BLaER1 treated with 17β-estradiol and CSF1 and Interleukin-3, amounts not matched to agents 10 nM and 100 nM (cell line): ENCODE measurements at regions not wholly inside any gene's neighbourhood (a gene's known extent, or its start where the extent isn't known, plus 50 kb on each side); places are given as distances from the start of the nearest gene placed in this dataset.
"Not testable (repeated sequence)": the region's sequence is repeated elsewhere in the genome, so short reads cannot be mapped to it uniquely, and the experiment has no call there.

Source experiments
- H3K27ac ChIP-seq, 11 experiments: shearing (Covaris generic); formaldehyde crosslinking; 2 replicates each; pipeline ENCODE4 v1.8.1; 2022
- H3K27me3 ChIP-seq, 11 experiments: shearing (Covaris generic); formaldehyde crosslinking; 2 replicates each; pipeline ENCODE4 v1.8.1; 2022
- H3K36me3 ChIP-seq, 11 experiments: shearing (Covaris generic); formaldehyde crosslinking; 2 replicates each; pipeline ENCODE4 v1.8.1; 2022
- H3K4me1 ChIP-seq, 10 experiments: shearing (Covaris generic); formaldehyde crosslinking; 2 replicates each; pipeline ENCODE4 v1.8.1; 2022
- H3K4me2 ChIP-seq, 11 experiments: shearing (Covaris generic); formaldehyde crosslinking; 2 replicates each; pipeline ENCODE4 v1.8.1; 2022
- H3K4me3 ChIP-seq, 10 experiments: shearing (Covaris generic); formaldehyde crosslinking; 2 replicates each; pipeline ENCODE4 v1.8.1; 2022
- H3K9ac ChIP-seq, 11 experiments: shearing (Covaris generic); formaldehyde crosslinking; 2 replicates each; pipeline ENCODE4 v1.8.1; 2022
- H3K9me3 ChIP-seq, 11 experiments: shearing (Covaris generic); formaldehyde crosslinking; replicated peaks in 1 of 11; 2 replicates each; pipeline ENCODE4 v1.8.1; 2022
- H4K20me1 ChIP-seq, 11 experiments: shearing (Covaris generic); formaldehyde crosslinking; 2 replicates each; pipeline ENCODE4 v1.8.1; 2022
- Cebpa-rat ChIP-seq, 11 experiments: shearing (Covaris generic); IDR thresholded peaks; 2 replicates each; pipeline ENCODE4 v1.8.1; 2022

DNA sequence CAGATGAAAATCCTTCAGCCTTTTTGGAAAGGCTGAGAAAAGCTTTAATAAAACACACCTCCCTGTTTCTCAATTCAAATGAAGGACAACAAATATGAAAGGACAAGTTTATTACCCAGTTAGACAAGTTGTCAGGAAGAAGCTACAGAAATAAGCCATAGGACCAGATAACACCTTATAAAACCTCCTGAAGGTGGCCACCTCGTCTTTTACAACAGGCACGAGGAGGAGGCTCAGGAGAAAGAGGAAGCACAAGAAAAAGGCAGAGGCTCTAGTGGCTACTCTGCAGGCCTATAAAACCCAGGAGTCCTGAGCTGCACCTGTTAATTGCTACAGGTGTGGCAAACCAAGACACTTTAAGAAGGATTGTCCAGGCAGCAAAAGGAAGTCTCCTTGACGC is 352.1 kb upstream of the CDH18 start:
- no peaks in the 10 kb centered on the region for H3K27me3 ChIP-seq
- no peak overlapping the region for H3K4me2 ChIP-seq
- no peak overlapping the region for H3K27ac ChIP-seq
- TF ChIP-seq Cebpa-rat (IDR thresholded peaks at IDR 0.05) = no peak
- peaks cover 0 to 13% (median 9%) of the 10 kb centered on the region in 11 experiments; a peak in 9 of 22 replicates for H3K9me3 ChIP-seq
- no peaks in the 10 kb centered on the region for H3K36me3 ChIP-seq
- H3K4me1 ChIP-seq = no peaks in the 10 kb centered on the region
- no peaks in the 10 kb centered on the region for H4K20me1 ChIP-seq
- no peak overlapping the region for H3K4me3 ChIP-seq
- H3K9ac ChIP-seq = no peak overlapping the region

DNA sequence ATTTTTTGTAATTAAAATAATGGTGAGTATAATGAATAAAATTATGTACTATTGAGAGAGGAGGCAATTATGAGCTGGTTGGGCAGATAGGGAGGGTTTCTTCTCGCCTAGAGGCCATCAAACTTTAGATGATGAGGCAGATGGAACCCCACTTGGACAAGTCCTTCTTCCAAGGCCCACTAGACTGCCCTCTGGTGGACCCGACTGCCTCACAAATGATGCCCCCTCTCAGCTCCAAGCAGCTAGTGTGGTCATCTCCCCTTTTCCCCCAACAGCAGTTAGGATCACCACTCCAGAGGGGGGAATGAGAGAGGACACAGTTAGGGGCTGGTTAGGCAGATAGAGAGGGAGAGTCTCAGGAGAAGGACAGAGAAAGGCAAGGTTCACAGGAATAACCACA is 348.0 kb upstream of the CDH18 start:
- Histone ChIP-seq H4K20me1 (no peaks in the 10 kb centered on the region), H3K27me3 (no peaks in the 10 kb centered on the region), H3K4me2 (no peak overlapping the region), H3K4me1 (no peaks in the 10 kb centered on the region), H3K27ac (no peak overlapping the region), H3K36me3 (no peaks in the 10 kb centered on the region), H3K4me3 (no peak overlapping the region), H3K9ac (no peak overlapping the region), H3K9me3 (peaks cover 0 to 13% (median 9%) of the 10 kb centered on the region in 11 experiments; a peak in 9 of 22 replicates)
- no peak for TF ChIP-seq Cebpa-rat (IDR thresholded peaks at IDR 0.05)

DNA sequence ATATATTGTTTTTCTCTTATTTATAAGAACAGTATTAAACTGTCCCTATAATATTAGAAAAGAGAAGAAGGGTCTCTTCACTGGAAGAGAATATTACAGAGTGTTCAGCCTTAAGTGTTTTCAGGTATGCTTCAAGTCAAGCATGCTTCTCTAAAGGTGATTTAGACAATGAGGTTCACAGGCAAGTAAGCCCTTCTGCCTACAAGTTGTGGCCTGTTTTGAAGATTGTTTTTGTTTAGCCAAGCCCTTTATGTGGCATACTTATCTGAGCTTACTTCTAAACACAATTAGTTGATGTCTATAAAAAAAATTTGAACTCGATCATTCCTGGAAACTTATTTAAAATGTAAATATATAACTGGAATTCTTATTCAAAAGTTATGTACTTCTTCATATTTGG is 343.8 kb upstream of the CDH18 start:
- peaks cover 0 to 9% (median 0%) of the 10 kb centered on the region in 10 experiments; a peak in 5 of 20 replicates for H3K4me1 ChIP-seq
- peaks cover 0 to under 1% (median 0%) of the 10 kb centered on the region in 11 experiments; a peak in 1 of 22 replicates for H3K9me3 ChIP-seq
- no peak overlapping the region for H3K4me3 ChIP-seq
- no peak overlapping the region for H3K4me2 ChIP-seq
- no peaks in the 10 kb centered on the region for H4K20me1 ChIP-seq
- no peaks in the 10 kb centered on the region for H3K36me3 ChIP-seq
- no peak for TF ChIP-seq Cebpa-rat (IDR thresholded peaks at IDR 0.05)
- no peak overlapping the region for H3K27ac ChIP-seq
- H3K9ac ChIP-seq = no peak overlapping the region
- H3K27me3 ChIP-seq = no peaks in the 10 kb centered on the region

DNA sequence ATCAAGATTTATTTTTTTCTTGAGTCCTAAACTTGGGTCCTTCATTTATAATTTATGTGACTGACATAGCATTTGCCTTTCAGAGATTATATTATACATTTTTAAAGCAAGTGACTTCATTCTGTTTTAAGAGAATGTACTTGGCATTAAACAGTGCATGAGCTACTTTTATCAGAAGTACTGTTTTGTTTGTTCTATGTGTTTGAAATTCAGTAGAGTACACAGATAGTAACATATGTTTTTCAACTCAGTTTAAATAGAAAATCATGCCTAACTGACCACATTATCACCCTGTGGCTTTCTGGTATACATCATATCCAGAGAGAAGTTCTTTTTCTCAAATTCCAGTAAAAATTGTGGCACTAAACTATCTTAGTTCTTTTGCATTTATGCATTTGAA is 335.3 kb upstream of the CDH18 start:
- no peak for TF ChIP-seq Cebpa-rat (IDR thresholded peaks at IDR 0.05)
- Histone ChIP-seq H4K20me1 (no peaks in the 10 kb centered on the region), H3K9me3 (no peaks in the 10 kb centered on the region)

DNA sequence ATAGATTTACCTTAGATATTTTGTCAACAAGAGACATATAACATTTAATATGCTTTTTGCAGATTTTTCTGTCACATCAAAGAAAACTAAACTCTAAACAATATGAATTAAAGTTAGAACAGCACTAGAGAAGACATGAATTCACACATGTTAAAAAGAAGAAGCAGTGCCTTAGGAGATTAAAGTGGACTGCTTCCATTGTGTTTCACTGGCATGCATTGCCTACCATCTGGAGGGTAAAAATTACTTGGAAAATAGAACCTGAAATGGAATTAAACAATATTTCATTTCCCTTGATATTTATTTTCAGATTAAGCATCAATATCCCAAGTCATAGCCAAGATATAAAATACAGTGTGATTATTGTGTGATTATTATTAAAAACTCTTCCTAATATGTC is 319.4 kb upstream of the CDH18 start:
- Histone ChIP-seq H3K36me3 (no peaks in the 10 kb centered on the region), H3K27ac (no peak overlapping the region), H3K4me1 (no peaks in the 10 kb centered on the region), H3K4me3 (no peak overlapping the region), H3K9ac (no peak overlapping the region), H3K4me2 (no peak overlapping the region), H3K9me3 (peaks cover 0 to 6% (median 0%) of the 10 kb centered on the region in 11 experiments; a peak in 3 of 22 replicates), H3K27me3 (no peaks in the 10 kb centered on the region), H4K20me1 (no peaks in the 10 kb centered on the region)
- TF ChIP-seq Cebpa-rat (IDR thresholded peaks at IDR 0.05) = no peak

More for the DNA sequence above, 335.3 kb upstream of the CDH18 start:
- Histone ChIP-seq H3K4me2 (no peak overlapping the region), H3K4me3 (no peak overlapping the region), H3K36me3 (no peaks in the 10 kb centered on the region), H3K9ac (no peak overlapping the region), H3K4me1 (peaks cover 0 to 20% (median 0%) of the 10 kb centered on the region in 10 experiments; a peak in 5 of 20 replicates), H3K27ac (no peak overlapping the region), H3K27me3 (no peaks in the 10 kb centered on the region)

DNA sequence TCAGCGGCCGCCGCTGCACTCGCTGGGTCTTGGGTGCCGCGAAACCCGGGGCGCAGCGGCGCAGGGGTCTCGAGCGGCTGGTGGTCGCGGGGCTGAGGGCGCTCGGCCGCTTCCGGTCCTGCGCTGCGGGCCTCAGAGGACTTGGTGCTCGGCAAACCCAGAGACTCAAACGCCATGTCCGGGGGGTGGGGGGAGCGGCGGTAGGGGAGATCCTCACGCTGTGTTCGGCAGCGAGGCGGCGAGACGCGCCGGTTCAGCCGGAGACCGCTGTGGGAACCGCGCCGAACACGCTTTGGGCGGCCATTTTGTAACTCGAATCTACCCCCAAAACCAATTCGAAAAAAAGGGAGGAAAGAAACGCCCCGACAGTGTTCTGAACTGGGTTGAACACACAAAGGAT is 317.5 kb upstream of the CDH18 start:
- H3K4me2 ChIP-seq = no peak overlapping the region
- no peak overlapping the region for H3K27ac ChIP-seq
- H3K4me1 ChIP-seq = peaks cover 0 to under 1% (median 0%) of the 10 kb centered on the region in 10 experiments; a peak in 1 of 20 replicates
- H3K27me3 ChIP-seq = no peaks in the 10 kb centered on the region
- no peak overlapping the region for H3K4me3 ChIP-seq
- H3K9ac ChIP-seq = no peak overlapping the region
- TF ChIP-seq Cebpa-rat (IDR thresholded peaks at IDR 0.05) = no peak
- no peaks in the 10 kb centered on the region for H4K20me1 ChIP-seq
- H3K9me3 ChIP-seq = peaks cover 0 to 4% (median 0%) of the 10 kb centered on the region in 11 experiments; a peak in 2 of 22 replicates
- H3K36me3 ChIP-seq = no peaks in the 10 kb centered on the region

DNA sequence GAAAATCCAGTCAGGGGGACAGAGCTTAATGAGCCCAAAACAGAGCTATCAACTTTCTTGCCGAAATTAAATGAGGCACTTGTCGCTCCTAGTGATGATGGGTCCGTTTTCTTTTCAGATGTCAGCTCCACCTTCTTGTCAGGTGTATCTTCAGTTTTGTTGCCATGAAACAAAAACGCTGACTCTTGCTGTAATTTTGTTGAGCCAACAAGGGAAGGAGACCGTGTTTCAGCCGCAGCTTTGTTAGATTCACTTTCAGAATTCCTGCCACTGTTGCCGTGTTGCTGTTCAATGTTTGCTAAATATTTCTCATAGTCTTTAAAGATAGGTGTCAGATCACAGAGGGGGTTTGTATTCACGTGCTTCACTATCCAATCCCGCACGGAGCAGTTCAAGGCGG is 316.6 kb upstream of the CDH18 start:
- H3K27ac ChIP-seq, H3K27me3 ChIP-seq, H3K9me3 ChIP-seq, H3K4me2 ChIP-seq, H3K4me1 ChIP-seq, H4K20me1 ChIP-seq, H3K4me3 ChIP-seq, H3K36me3 ChIP-seq, H3K9ac ChIP-seq: not testable (repeated sequence)

DNA sequence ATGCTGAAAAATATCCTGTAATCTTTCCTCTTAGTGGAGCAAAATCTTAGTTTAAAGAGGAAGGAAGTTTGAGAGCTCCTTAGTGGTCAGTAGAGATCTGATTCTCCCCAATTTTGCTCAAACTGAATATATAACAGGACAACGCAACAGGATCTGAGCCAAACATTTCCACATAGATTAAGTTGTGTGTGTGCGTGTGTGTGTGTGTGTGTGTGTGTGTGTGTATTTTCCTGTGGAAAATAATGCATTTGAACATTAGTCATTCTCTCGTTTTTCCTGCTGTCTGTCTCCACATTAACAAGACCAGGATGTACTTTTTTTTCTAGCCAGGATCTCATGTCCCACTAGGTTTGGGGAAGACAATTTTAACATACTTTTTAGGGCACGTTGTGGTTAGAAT is 312.1 kb upstream of the CDH18 start:
- H3K27ac ChIP-seq = no peak overlapping the region
- peak overlapping the region in 2 of 11 experiments; percentile 14 to 30; a peak in 1 of 22 replicates for H3K4me2 ChIP-seq
- H3K9ac ChIP-seq = no peak overlapping the region
- H3K36me3 ChIP-seq = no peaks in the 10 kb centered on the region
- no peak for TF ChIP-seq Cebpa-rat (IDR thresholded peaks at IDR 0.05)
- H3K9me3 ChIP-seq = no peaks in the 10 kb centered on the region; a peak in 1 of 22 replicates
- no peaks in the 10 kb centered on the region for H3K27me3 ChIP-seq
- H4K20me1 ChIP-seq = no peaks in the 10 kb centered on the region
- no peak overlapping the region for H3K4me3 ChIP-seq
- H3K4me1 ChIP-seq = peaks cover 0 to 10% (median 0%) of the 10 kb centered on the region in 10 experiments; a peak in 2 of 20 replicates

DNA sequence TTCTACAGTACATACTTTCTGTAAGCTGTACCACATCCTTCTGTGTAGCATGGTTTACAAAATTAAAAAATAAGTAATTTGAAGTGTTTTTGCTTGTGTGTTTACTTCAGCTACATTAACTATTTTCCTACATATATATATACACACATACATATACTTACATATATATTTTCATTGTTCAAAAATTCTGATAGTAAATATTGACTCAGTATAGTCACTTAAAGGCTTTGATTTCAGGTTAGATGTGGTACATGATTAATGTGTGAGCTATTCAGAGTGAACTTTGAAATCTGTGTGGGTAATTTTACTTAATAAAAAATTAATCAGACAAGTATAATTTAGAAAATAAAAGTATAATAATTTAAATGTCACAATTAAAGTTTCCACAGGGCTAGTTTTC is 306.7 kb upstream of the CDH18 start:
- TF ChIP-seq Cebpa-rat (IDR thresholded peaks at IDR 0.05) = no peak
- no peaks in the 10 kb centered on the region for H3K36me3 ChIP-seq
- H3K9ac ChIP-seq = no peak overlapping the region
- H3K27me3 ChIP-seq = no peaks in the 10 kb centered on the region
- no peaks in the 10 kb centered on the region for H4K20me1 ChIP-seq
- H3K4me2 ChIP-seq = no peak overlapping the region
- no peaks in the 10 kb centered on the region for H3K9me3 ChIP-seq
- H3K27ac ChIP-seq = no peak overlapping the region
- no peak overlapping the region for H3K4me3 ChIP-seq
- H3K4me1 ChIP-seq = peaks cover 0 to 2% (median 0%) of the 10 kb centered on the region in 10 experiments; a peak in 1 of 20 replicates

DNA sequence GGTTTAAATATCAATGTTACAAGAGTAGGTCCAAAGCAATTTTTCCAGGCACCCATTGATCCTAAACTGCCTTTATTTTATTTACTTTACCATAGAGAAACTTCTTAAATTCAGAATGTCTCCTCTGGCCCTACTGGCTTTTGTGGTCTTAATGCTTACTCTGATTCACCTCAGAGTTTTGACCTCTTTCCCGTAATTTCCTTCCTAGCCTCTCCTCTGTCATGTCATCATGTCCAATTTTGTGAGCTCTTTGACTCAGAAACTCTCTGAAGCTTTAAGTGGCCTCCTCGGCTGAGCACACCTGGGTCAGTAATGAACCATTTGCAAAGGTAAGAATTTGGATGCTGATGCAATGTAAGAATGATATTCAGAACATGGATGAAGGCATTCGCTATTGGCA is 303.8 kb upstream of the CDH18 start:
- Histone ChIP-seq H3K4me2 (no peak overlapping the region), H3K4me1 (no peaks in the 10 kb centered on the region), H3K4me3 (no peak overlapping the region), H4K20me1 (no peaks in the 10 kb centered on the region), H3K27me3 (no peaks in the 10 kb centered on the region), H3K27ac (no peak overlapping the region), H3K9ac (no peak overlapping the region), H3K36me3 (no peaks in the 10 kb centered on the region), H3K9me3 (no peaks in the 10 kb centered on the region)
- TF ChIP-seq Cebpa-rat (IDR thresholded peaks at IDR 0.05) = no peak
